Activated CD4-positive, CD25-positive, alpha-beta regulatory T cell (primary cell): ENCODE measurements at regions not wholly inside any gene's neighbourhood (a gene's known extent, or its start where the extent isn't known, plus 50 kb on each side); places are given as distances from the start of the nearest gene placed in this dataset.

Experiments used
- DNase-seq, 4 experiments: peaks; one replicate each; lab custom pipeline; 2025; lab: John Stamatoyannopoulos, UW

DNA sequence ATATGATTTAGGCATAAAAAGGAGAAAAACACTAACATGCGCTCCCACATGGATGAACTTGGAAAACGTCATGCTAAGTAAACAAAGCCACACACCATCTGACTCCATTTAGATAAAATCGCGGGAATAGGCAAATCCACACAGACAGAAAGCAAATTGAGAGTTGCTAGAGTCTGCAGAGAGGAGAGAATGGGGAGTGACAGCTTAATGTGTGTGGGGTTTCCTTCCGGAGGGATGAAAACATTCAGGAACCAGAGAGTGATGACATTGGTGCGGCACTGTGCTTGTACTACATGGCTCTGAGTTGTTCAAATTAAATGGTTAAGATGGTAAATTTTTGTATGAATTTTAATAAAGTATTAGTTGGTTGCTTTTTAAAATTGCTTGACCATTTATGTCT lies 482.9 kb upstream of the AKR1E2 start:
- DNase-seq: no peak

- DNase-seq: no peak
Measured at GRCh38 chr10:4338768-4339167, 487.2 kb upstream of the AKR1E2 start.

DNA sequence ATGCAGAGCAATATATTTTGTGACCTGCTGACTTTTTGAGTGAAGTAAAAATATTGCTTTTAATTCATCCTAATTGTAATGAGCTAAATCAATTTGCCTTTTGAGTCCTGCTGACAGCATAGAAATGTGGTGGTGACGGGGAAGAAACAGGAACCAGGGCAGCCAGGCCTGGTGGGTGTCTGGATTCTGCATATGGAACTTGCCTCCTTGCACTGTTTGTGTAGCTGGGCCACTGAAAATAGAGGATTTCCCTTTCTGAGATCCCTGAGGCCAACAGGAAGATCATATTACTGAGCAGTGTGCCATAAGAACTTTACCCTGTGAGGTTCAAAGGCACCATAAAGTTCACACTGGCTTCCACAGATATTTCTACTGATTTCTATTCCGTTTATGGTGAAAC lies 488.4 kb upstream of the AKR1E2 start:
- DNase-seq: no peak

DNA sequence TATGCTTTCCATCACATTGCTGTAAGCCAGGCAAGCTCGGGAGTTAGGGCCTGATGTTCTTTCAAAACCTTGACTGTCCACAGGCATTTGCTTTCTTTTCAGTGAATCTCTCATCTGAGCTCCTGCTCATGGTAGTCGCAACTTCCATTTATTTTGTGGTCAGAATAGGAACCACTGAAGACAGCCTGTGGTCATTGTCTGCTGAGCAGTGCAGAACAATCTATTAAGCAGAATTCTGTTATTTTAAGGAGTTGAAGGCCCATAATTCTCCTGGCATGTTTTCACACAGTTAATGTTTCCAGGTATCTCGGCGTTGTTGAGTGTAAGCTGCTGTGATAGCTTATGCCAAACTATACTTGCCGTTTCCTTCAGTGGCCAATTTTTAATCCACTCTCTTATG lies 491.1 kb upstream of the AKR1E2 start:
- no peak for DNase-seq

DNA sequence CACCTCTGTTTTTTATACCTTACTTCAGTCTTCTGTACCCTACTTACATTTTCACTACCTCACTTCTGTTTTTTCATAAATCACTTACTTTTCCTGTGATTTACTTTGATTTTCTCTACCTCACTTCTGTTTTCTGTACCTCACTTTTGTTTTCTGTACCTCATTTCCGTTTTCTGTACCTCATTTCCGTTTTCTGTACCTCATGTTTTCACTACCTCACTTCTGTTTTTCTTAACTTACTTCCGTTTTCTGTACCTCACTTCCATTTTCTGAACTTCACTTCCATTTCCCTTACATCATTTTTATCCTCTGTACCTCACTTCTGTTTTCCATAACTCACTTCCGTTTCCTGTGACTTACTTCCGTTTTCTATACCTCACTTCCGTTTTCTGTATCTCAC lies 492.0 kb upstream of the AKR1E2 start:
- no peak for DNase-seq

DNA sequence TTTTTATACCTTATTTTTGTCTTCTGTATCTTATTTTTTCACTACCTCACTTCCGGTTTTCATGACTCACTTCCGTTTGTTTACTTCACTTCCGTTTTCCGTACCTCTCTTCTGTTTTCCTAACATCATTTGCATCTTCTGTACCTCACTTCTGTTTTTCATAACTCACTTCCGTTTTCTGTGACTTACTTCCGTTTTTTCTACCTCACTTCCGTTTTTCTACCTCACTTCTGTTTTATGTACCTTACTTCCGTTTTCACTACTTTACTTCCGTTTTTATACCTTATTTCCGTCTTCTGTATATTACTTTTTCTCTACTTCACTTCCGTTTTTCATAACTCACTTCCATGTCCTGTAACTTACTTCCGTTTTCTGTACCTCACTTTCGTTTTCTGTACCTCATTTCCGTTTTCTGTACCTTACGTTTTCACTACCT lies 492.5 kb upstream of the AKR1E2 start:
- DNase-seq: no peak

GRCh38 chr10:4332764-4333458 lies 493.1 kb upstream of the AKR1E2 start:
- DNase-seq: no peak

DNA sequence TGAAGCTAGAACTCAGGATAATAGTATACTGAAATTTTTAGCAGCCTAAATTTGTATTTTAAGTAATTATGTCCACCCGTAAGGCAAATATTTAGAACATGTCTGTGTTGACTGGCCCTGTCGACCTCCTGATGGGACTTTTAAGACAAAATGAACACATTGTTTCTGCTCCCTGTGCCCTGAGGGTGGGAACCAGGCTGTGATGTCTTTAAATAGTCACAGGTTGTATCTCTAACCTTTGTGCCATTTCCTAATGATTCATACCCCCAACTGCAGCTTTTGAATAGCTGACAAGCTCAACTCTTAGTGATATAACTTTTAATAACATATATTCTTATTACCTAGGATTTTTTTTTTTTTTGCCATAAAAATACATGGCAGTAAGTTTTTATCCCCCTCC lies 494.9 kb upstream of the AKR1E2 start:
- DNase-seq: no peak

- no peak for DNase-seq
Measured at GRCh38 chr10:4330636-4331035, 495.4 kb upstream of the AKR1E2 start.

DNA sequence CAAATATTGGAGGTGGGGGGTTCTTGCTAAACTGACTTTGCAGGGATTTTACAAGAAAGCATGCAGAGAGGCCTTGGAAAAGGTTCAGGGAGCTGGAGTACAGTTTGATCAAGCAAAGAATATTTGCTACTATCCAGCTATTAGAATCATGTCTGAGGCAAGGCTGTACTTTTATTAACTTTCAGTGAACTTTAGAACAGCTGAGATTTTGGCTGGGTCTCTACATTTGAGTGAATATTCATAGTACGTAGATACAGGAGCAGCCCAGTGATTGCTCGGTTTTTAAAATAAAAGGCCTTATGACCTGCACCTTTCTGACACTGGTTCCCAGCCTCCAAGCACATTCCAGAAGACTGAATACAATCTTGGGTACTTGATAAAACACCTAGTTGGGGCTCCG lies 496.8 kb upstream of the AKR1E2 start:
- no peak for DNase-seq

- no peak for DNase-seq
Measured at GRCh38 chr10:4326647-4327046, 499.4 kb upstream of the AKR1E2 start.

DNA sequence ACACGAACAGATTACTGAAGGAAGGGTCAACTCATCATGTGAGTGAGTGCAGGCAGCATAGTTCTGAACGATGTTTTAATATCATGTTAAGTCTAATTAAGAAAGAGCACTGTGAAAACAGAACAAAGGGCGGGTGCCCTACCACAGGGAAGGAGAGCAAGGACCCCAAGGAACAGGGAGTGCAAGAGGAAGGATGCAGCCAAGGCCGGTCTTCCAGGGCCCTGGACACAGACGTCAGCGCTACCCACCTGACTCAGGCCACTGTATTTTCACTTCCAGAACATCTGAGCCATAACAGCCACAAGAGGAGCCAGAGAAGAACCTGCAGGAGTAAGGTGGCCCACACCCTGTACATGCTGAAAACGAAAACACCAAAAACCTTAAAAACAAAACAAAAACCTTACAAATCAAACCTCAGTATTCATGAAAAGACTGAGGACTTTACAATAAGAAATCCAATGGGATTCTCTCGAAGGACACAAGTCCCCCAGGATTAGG lies 506.1 kb upstream of the AKR1E2 start:
- DNase-seq: no peak

DNA sequence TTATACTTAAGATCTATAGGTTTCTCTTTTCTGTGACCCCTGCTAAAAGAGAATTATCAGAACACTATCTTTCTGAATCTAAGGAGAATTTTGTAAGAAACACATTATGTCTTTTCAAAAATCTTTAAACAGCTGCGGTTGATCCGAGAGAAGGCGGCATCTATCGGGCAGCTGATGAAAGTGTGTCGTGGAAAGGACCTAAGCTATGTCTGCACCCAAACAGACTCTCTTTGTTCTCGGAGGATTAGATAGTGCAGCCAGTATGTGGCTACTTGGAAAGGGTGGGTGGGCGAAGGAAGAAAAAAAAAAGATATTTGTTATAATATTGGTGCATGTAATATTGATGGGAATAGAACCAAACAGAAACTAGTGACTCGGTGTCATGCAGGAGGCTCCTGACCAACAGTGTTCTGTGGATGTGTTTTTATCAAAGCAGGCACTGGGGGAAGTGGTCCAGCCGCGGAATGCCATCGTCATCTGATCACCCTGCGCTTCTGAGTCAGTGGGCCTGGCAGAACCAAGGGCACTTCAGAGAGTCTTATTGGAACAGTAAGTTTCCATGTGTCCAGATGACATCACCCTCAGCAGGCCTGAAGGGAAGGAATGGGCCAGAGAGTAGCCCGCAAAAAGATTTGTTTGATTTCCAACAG lies 509.7 kb upstream of the AKR1E2 start:
- no peak for DNase-seq

GRCh38 chr10:4315551-4315950 lies 510.5 kb upstream of the AKR1E2 start:
- no peak for DNase-seq

- DNase-seq: no peak
Measured at GRCh38 chr10:4313051-4313450, 513.0 kb upstream of the AKR1E2 start.

GRCh38 chr10:4312051-4312835 lies 513.8 kb upstream of the AKR1E2 start:
- no peak for DNase-seq

GRCh38 chr10:4310172-4310571 lies 515.8 kb upstream of the AKR1E2 start:
- DNase-seq: no peak

- DNase-seq: no peak
Measured at GRCh38 chr10:4307910-4308309, 518.1 kb upstream of the AKR1E2 start.

DNA sequence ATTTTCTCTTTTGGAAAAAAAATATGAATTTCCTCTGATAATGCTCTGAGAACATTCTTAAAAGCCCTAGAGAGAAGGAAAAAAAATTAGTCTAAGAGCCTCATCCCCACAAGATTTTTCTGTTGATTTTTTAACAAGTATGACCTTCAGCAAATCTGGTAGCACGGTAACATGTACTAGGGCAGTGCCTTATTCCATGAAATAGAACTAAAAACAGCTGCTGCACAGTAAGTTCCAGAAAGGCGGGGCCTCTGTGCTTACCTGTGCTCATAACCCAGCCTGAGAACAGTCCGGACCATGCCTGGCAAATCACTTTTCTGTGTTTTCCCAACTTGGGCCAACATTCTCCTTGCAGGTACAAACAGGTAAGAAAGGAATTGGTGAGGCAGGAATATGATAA lies 519.1 kb upstream of the AKR1E2 start:
- DNase-seq: no peak

GRCh38 chr10:4303045-4303444 lies 518.0 kb upstream of the KLF6 start:
- no peak for DNase-seq

- no peak for DNase-seq
Measured at GRCh38 chr10:4301291-4302045, 516.5 kb upstream of the KLF6 start.

DNA sequence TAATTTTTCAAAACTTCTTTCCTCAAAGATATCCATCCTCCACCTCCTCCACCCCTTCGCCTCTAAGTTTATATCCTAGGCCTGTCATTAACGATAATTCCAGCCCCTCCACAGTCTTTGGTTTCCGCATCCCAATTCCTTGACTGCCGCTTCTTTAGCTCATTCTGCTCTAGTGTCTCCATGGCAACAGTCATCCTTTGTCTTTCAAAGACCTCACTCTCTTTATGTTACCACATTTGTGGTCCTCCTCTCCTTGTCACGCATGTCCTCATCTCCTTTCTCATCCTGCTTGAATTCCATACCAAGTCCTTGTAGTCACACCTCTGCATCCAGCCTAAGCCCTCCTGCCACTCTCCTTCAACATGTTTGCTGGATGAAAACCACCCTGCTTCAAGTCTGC lies 511.2 kb upstream of the KLF6 start:
- no peak for DNase-seq
